D341Med (cell line): ENCODE measurements at regions not wholly inside any gene's neighbourhood (a gene's known extent, or its start where the extent isn't known, plus 50 kb on each side); places are given as distances from the start of the nearest gene placed in this dataset.
"Not testable (repeated sequence)": the region's sequence is repeated elsewhere in the genome, so short reads cannot be mapped to it uniquely, and the experiment has no call there.

Experiments used
- DNase-seq: peaks from one replicate; pipeline ENCODE4 v3.0.0; 2012; ENCODE audit warnings: low spot score

GRCh38 chr11:16536513-16536912 lies 180.2 kb upstream of the SOX6 start:
- DNase-seq = no peak

GRCh38 chr11:16528639-16529038 lies 172.3 kb upstream of the SOX6 start:
- no peak for DNase-seq

- no peak for DNase-seq
Observed at GRCh38 chr11:16527525-16528246, 171.3 kb upstream of the SOX6 start.

- no peak for DNase-seq
Observed at GRCh38 chr11:16526947-16527346, 170.6 kb upstream of the SOX6 start.

- not testable (repeated sequence) for DNase-seq
Observed at GRCh38 chr11:16520713-16521112, 164.4 kb upstream of the SOX6 start.

GRCh38 chr11:16512899-16513241 lies 156.5 kb upstream of the SOX6 start:
- DNase-seq = no peak

- DNase-seq = no peak
Observed at GRCh38 chr11:16512198-16512898, 156.0 kb upstream of the SOX6 start.

- DNase-seq = no peak
Observed at GRCh38 chr11:16511116-16512114, 155.1 kb upstream of the SOX6 start.

- no peak for DNase-seq
Observed at GRCh38 chr11:16505481-16505880, 149.1 kb upstream of the SOX6 start.

- not testable (repeated sequence) for DNase-seq
Observed at GRCh38 chr11:16503891-16504290, 147.5 kb upstream of the SOX6 start.

- no peak for DNase-seq
Observed at GRCh38 chr11:16494918-16495691, 138.8 kb upstream of the SOX6 start.

GRCh38 chr11:16484434-16484833 lies 128.1 kb upstream of the SOX6 start:
- no peak for DNase-seq

GRCh38 chr11:16474659-16475058 lies 118.3 kb upstream of the SOX6 start:
- DNase-seq = no peak

- no peak for DNase-seq
Observed at GRCh38 chr11:16469968-16470367, 113.6 kb upstream of the SOX6 start.

- no peak for DNase-seq
Observed at GRCh38 chr11:16468735-16469453, 112.5 kb upstream of the SOX6 start.

- no peak for DNase-seq
Observed at GRCh38 chr11:16460508-16460907, 104.2 kb upstream of the SOX6 start.

- DNase-seq = no peak
Observed at GRCh38 chr11:16456366-16456765, 100.0 kb upstream of the SOX6 start.

GRCh38 chr11:16454289-16454863 lies 98.0 kb upstream of the SOX6 start:
- DNase-seq = no peak

GRCh38 chr11:16448123-16448717 lies 91.9 kb upstream of the SOX6 start:
- no peak for DNase-seq

GRCh38 chr11:16441461-16441860 lies 85.1 kb upstream of the SOX6 start:
- DNase-seq = no peak
